ENCODE measurements at regions not wholly inside any gene's neighbourhood (a gene's known extent, or its start where the extent isn't known, plus 50 kb on each side); places are given as distances from the start of the nearest gene placed in this dataset.

DNA sequence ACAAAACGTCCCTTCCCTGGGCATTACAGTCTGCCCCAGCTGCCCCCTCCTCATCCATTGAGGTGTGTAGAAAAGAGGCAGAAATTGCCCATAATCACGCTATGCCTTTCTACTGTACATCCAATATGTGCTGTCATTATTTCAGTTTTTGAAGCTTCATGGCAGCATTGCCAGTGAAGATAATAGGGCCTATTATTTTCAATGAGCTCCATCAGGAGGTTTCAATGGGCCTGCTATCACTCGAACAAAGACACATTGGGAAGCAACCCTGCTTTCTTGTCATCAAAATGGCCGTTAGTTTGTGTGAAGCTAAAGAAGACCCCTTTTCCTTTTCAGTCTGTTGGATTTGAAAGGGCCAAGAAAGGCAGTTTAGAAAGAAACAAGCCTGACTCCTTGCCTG is 653.8 kb downstream of the NOVA1 start:
- no peak for DNase-seq

DNA sequence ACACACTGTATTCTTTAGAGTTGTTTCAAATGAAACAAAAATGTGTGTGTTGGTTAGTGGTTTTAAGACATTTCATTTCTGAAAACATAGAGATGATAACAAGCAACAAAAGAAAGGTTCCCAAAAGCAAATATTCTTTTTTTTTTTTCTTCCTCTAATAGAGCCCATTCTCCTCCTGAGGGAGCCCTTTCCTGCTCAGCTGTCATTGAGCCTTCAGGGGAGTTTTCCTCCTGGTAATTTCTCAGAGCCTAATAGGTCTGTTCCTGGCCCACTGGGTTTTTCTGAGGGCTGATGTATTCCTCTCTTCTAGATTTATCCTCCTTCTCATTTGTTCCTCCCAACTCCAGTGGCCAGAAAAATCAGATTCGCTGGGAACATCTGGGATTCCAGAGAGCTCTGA is 654.5 kb downstream of the NOVA1 start:
- no peak for DNase-seq

DNA sequence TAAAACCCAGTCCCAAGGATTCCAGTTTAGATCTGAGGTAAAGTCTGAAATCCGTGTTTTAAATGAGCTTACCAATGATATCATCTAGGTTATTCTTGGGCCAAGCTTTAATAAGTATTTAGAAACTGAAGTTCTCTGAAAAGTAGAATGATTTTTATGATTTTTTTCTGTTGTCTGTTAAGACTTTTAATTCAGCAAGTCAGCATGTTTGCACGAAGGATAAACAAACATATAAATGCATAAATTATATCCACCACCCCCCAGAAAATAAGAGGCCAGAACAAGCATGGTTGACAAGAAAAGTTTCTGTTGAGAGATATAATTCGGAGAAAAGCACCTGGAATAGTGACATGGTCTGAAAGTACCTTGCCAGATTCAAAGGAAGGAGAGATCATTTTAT is 655.7 kb downstream of the NOVA1 start:
- no peak for DNase-seq

DNA sequence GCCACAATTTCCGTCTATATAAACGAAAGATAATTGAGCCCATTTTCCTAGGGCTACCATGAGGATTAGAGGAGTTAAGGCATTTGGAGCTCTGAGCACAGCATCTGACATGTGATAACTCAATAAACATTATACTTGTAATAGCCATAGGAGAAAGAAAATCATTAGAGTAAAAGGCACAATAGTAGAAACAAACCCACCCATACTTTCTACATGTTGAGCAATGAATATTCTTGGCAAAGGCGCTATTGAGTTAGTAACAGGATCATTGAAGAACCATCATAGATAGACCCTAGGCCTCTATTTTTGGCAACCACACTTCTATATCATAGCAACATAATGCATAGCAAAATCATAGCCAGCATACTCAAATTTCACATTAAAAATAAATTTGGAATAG is 664.1 kb downstream of the NOVA1 start:
- DNase-seq: no peak

DNA sequence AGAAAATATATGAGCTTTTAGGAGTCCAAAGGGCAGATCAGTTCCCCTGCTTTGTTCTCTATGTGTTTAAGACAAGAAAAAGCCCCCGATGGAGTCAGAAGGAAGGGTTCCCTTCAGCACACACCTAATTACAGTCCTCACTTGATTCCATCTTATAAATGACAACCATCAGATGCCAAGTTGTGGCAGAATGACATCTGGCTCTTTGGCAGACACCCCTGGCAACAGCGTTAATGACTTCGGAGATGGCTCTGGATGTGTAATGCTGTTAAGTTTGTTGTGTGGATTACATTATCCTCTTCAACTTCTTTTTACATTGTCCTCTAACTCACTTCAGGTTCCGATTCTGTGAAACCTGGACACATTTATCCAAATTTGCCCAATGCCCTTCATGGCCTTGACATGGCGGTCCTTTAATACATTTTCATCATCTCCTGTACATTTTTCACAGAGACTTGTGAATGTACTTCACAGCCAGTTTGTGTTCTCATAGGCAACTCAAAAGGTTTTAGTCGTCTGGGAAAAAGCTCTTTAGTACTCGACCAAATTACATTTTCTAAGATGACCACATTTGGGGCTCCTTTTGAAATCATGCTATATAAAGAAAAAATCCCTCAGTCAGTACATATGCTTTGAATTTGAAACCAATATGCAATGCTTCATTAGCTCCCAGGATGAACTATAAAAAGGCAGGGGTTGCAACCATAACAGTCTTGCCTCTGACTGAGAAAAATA is 667.8 kb downstream of the NOVA1 start:
- no peak for DNase-seq

DNA sequence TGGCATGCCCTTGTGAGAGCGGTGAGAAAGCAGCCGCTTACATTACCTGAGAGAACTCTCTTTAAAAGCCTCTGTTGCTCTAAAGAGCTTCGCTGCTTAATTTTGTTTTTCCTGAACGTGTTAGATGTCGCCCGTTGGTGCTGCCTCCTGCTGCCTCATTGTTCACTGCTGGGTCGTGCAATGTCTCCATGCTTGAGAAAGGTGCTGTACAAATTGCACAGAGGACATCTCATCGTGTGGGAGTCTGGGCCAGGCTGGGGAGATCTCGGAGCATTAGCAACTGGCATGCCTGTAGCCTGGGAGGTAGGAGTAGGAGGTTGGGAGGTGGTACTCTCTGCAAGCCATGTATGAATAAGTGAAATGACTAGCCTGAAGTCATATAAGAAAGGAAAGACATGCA is 686.0 kb downstream of the NOVA1 start:
- DNase-seq: no peak

DNA sequence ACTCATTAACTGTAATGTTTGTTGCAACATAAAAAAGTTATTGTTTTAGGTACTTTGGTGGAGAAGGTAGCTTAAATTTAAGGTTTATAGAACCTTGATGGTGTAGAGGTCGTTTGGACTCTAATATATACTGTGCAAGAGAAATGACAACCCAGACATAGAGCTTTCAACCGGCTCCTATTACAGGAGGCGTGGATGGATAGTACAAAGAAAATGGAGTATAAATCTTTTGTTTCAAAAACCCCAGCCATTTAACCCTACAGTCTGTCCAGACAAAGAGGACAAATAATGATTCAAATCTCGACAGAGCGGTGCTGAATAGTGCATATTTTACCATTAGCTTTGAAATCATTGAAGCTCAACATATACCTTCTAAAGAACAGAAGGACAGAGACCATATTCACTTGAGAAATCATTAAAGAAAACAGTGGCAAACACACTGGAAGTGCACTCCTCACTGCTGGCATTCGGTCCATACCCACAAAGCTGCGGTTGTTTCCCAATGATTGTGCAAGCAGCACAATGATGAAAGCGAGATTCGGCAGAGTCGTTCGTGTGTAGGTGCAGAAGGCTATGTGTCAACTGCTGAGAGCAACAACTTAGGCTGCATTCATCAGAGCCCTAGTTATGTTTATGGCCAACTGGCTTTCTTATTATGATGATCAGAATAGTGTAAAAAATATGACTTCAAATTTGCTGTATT is 688.6 kb downstream of the NOVA1 start:
- no peak for DNase-seq

DNA sequence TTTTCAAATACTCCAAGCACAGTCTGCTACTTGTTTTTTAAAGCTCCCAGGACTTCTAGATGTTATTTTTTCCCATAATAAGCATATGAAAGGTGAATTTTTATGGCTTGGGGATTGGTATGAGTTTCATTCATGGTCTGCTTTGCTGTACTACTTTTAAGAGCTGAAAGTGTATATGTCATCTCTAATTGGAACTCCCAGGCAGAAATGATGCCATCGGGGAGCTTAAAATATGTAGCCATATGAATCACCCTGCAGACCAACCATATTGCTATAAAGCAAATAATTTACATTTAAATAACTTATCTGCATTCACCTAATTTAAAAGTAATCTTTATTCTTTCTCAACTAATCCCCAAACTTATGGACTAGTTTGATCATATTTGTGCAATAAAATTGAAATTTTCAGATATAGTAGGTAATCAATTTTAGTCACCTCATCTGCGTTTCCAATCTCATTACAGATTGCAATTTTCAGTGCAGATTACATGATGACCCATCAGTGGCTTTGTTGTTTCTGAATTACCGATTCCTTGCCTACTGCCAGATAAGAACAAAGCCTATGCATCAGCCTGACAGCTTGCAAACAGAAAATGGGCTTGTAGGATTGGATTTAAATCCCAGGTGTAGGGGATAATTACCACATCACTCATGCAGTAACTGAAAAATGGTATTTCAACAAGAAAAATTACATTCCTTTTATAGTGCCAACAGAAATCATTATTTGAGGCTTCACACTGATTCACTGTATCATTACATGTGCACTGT is 689.4 kb downstream of the NOVA1 start:
- no peak for DNase-seq

DNA sequence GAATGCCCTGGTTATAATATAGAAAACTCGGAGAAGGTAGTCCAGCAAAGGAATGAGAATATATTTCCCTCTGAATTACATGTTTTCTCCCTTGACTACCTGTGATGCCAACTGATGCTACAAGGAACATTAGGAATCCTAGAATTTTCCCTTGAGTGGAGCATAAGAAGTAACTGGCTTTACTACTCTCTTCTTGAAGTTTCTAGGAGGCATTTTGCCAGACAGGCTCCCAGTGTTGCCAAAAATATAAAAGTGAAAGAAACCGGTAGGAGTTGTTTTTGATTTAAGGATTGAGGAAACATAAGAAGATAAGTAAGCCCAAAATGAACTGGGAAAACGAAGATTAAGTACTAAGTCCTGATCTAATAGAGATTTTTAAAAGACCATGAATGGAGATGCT is 693.4 kb downstream of the NOVA1 start:
- DNase-seq: no peak

DNA sequence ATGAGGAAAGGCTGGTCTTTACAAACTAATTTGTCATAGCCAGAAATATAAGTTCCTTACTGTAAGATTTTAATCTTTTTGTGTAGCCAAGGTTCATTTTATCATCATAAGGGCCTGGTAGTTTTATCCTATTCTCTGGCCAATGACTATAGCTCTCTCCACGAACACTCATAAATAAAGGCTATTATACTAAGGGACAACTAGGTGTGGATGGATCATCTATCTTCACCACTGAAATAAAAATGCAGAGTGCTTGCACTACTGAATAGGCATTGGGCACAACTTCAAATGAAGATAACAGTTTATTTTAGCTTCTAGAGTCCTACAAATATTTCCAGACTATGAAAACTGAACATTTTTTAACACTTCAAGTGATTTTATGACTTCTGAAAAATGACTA is 698.6 kb downstream of the NOVA1 start:
- DNase-seq: no peak

DNA sequence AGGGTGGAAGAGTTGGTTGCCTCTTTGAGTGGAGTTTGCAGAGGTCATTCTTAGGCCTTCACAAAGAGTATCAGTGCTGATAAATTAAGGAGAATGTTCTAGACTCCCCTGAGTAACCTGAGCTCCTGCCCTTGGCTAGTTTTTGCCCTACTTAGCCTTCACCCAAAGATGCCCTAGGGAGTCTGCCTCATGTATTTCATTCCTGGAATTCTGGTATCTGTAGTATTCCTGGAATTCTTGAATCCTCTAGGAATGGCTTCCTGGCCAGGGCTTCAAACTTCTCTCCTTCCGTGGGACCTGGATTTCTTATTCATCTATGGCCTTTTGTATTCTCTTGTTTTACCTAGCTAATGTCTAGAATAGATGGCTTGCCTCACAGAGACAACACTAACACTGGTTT is 701.1 kb downstream of the NOVA1 start:
- DNase-seq: no peak

DNA sequence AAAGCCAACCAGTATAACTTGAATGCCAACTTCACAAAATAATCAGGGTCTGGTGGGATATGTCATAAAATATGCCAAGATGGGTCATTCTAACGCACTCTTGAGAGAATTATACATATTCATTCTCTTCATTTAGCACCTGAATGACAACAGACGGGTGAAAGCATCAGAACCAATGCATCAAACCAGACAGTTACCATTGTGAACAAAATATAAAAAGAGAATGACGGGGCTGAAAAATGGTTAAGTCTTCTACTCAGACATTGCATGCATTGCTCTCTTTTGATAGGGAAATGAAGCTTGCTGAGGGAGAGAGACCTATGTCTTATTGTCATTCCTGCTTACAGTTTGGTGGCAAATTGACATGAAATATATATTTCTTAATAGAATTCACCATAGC is 702.1 kb downstream of the NOVA1 start:
- no peak for DNase-seq

DNA sequence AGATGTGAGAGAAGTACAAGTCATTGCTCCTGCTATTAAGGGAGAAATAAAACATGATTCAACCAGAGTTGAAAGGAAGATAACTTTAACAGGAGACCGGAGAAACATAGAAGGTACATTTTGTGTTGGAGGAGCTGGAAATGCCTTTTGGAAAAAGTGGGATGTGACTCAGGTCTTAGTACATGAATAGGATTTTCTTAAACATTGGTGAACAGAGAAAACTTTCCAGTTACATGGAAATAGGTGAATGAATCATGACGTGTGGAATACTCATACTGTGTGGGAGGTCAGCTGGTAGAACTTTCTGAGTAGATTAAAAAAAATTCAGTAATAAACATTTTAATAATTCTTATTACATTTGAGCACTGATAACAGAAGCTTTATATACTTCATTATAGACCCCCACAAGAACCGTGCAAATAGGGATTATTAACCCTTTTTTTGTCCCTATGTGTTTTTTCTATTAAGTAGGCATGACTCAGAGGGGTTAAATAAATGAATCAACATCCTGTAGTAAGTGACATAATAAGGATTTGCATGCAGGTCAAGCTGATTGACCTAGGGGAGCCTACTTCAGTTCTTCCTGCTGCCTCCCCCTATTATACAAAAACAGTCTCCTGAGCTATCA is 710.5 kb downstream of the NOVA1 start:
- no peak for DNase-seq

DNA sequence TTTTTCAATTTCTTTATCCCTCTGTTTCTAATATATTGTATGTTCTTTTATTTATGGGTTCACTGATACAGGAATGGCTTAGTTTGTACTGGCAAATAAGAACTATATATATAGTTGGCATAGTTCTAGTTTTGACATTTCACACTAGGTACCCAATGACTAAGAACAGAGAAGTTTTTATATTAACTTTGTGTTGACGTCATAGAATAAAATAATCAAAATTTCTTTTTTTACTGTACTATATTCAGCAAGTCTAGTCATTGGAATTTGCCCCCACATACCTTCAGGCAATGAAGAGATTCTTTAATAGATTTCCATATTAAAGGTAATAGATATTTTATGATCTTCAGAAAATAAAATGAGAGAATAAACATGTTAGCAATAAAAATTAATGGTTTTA is 713.2 kb downstream of the NOVA1 start:
- DNase-seq: no peak

DNA sequence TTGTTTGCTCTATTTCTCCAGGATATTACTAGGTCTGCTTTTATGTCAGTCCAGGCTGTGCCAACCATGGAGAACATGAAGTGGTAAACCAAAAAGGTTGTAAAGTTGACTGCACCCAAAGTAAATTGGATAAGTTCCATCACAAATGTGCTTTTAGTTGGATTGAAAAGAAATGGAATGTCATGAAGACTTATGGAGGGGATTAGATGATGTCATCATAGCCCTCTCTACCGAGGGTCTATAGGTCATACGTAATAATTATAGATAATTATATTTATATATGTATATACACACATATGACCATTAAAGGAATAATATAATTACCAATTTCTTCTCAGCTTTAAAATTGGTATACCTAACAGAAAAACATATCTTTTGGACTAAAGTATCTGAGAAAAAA is 714.9 kb downstream of the NOVA1 start:
- no peak for DNase-seq

DNA sequence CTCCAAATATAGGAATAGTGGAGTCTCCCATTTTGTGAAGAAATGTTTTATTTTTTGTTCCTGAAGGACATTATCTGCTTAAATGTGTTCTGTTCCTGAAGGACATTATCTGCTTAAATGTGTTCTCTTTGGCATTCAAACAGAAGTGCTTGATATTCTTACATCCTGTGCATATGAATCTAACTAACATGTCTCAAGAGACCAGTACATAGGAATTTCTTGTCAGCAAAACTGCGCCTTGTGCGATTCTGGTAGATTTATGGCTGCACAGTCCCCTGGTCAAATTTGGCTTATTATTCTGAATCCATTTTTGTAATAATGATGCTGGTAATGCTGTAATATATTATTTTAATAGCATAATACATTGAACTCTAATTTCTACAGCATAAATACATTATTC is 722.4 kb downstream of the NOVA1 start:
- no peak for DNase-seq

DNA sequence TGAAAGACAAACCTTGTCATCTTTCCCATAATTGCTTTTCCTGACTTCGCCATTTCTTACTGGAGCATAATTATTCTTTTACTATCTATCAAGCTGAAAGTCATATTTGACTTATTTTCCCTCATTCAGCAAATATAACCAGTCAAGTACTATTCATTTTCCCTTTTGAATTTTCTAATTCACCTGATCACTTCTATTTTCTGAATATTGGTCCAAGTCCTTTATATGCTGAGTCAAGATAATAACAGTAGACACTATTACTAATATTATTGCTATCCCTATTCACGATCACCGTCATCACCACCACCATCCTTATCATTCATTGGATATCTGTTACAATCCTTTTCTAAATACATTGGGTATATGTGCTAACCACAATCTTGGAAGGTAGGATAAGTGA is 728.0 kb downstream of the NOVA1 start:
- no peak for DNase-seq

DNA sequence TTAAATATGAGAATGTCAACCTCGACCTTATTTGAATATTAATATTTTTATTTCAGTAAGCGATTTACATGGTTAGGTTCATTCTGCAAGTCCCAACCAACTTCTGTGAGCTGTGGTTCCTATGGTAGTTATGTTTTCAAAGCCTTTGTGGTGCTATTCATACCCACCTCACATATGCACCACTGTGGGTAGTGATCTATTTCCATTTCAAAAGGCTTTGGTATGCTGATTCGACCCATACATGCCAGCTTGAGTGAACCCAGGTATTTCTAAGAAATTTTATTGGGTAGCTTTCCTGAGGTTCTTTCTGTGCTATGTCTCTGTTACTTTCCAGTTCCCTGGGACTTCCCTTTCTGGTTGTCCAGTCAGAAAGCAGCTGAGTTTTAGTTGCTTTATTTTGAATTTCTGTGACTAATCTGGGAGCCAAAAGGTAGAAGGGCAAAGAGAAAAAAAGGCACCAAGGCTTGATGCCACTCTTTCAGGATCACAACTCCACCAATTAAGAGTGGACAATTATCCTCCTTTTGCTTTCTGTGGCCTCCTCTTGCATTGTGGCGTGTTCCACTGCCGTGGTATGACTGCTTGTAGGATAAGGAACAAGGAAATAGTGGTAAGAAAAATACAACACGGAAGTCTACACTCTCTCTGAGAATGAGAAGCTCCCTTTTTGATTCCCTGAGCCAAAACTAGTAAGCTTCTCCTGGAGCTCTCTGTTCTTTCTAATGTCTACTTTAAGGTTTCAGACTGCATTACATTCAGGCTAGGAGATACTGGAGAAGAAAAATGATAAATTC is 729.1 kb downstream of the NOVA1 start:
- DNase-seq: no peak

DNA sequence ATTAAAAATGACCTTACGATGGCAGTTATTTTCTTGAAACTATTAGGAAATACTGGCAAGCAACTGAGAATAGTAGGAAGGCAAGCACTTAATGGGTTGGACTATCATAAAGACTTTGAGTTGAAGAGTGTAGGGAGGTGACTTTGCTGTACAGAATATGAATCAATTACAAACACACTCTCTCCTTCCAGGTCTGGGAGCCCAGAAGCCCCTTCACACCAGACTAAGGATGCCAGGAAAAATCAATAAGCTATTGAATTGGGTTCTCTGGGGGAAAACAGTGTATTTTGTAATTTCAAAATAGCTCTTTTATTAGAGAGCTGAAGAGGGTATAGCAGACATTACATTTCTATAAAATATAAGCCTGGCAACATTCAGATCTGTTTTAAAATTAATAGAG is 736.4 kb downstream of the NOVA1 start:
- DNase-seq: no peak

DNA sequence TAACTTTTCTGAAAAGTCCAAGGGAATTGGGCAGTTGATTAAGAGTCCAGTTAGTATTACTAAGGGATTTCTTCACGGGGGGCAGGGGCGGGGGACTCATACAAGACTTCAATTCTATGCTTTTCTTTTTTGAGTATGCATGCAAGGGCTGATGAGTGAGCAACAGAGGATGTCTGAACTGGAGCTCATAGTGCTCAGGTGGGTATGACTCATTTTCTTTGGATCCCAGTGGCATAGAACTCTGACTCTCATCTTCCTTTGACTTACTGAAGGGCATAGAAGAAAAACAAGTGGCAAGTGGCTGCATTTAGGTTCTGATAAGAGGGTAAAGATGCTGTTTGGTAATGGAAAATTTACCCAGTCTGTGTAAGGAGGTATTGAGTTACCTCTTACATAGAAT is 749.2 kb downstream of the NOVA1 start:
- no peak for DNase-seq

DNA sequence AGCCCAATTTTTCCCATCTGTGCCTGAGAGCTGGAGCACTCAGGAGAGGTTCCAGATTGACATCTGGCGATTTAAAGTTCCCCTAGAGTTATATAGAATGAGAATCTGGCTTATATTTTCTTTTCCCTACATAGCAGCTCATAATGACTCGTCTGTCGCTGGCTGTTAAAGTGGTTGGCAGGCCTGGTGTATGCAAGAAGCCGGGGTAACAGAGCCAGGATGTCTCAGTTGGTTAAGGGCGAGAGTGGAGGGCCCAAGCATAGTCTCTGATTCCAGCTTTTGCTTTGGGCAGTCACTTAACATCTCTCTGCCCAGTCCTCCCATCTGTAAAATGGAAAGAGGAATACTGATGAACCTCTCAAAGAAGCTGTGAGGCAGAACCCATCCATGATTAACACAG is 751.6 kb downstream of the NOVA1 start:
- DNase-seq: no peak

Data from activated T-cell treated with anti-CD3 and anti-CD28 coated beads, Interleukin-2, amount 50 U/mL, for 48 hours (primary cell).